Esophagus squamous epithelium (tissue), 4 donors: ENCODE measurements at regions not wholly inside any gene's neighbourhood (a gene's known extent, or its start where the extent isn't known, plus 50 kb on each side); places are given as distances from the start of the nearest gene placed in this dataset.

ENCODE experiments used
- POLR2A ChIP-seq, 4 donors: fragments of 450-650 bp; IDR thresholded peaks; one replicate each; pipeline ENCODE4 v1.6.1; 2017; ENCODE audit warnings: antibody characterized with exemption in 4 of 4, mild to moderate bottlenecking in 4 of 4, moderate library complexity in 3 of 4
- TF ChIP-seq, protein P1 (sequence below), 6 experiments: fragments of 450-650 bp in 4 of 6; fragments of 200-600 bp in 2 of 6; sonication (generic) in 2 of 6; IDR thresholded peaks; one replicate each; pipeline ENCODE4 v1.5.1; 2016 to 2019; ENCODE audit warnings: antibody characterized with exemption in 6 of 6, mild to moderate bottlenecking in 4 of 6, moderate library complexity in 4 of 6

DNA sequence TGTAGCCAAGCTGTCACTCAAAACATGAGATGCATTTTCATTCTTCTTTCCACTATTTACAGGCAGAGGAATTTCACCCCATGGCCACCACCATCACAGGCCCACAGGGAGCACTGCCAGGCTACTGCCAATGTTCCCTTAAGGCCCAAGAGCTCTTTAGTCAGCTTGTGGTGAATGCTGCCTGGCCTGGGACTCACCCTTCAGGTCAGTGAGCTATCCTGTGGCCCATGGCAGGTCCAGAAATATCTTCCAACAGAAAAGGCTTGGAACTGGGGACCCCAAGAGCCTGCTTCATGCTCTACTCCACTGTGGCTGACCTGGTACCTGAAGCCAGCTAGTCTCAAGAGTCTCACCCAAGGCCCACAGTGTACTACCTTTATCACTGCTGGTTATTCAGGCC, 1518.7 kb upstream of the CDH9 start:
- TF ChIP-seq, protein P1, sequence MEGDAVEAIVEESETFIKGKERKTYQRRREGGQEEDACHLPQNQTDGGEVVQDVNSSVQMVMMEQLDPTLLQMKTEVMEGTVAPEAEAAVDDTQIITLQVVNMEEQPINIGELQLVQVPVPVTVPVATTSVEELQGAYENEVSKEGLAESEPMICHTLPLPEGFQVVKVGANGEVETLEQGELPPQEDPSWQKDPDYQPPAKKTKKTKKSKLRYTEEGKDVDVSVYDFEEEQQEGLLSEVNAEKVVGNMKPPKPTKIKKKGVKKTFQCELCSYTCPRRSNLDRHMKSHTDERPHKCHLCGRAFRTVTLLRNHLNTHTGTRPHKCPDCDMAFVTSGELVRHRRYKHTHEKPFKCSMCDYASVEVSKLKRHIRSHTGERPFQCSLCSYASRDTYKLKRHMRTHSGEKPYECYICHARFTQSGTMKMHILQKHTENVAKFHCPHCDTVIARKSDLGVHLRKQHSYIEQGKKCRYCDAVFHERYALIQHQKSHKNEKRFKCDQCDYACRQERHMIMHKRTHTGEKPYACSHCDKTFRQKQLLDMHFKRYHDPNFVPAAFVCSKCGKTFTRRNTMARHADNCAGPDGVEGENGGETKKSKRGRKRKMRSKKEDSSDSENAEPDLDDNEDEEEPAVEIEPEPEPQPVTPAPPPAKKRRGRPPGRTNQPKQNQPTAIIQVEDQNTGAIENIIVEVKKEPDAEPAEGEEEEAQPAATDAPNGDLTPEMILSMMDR (IDR thresholded peaks at IDR 0.05), result no peak
- TF ChIP-seq POLR2A (IDR thresholded peaks at IDR 0.05), result no peak
